ENCODE measurements at regions not wholly inside any gene's neighbourhood (a gene's known extent, or its start where the extent isn't known, plus 50 kb on each side); places are given as distances from the start of the nearest gene placed in this dataset.

DNA sequence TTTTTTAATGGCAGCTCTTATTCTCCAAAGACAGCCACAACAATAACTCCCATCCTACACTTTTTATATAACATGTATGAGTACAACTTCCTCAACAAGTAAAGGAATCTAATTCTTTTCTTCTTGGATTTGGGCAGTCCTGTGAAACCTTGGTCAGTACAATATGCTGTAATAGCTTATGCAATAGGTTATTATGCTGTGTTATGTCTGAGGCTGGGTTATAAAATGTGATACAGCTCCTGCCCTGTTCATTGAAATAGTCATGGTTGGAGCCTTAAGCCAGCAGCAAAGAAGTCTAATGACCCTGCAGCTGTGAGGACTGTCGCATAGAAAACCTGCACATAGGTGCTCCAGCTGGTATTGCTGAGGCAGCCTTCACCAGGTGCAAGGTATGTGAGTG is 215.8 kb upstream of the RASGEF1B start:
- TF ChIP-seq CTCF (IDR thresholded peaks at IDR 0.05), result no peak
- no peak for TF ChIP-seq POLR2A (IDR thresholded peaks at IDR 0.05; ENCODE audit: low read depth)
- TF ChIP-seq POLR2AphosphoS5 (IDR thresholded peaks at IDR 0.05), result no peak
